CMK (cell line): ENCODE measurements at regions not wholly inside any gene's neighbourhood (a gene's known extent, or its start where the extent isn't known, plus 50 kb on each side); places are given as distances from the start of the nearest gene placed in this dataset.

Experiments used
- DNase-seq: peaks from one replicate; pipeline ENCODE4 v3.0.0-alpha.2; 2010; ENCODE audit warnings: low read depth

DNA sequence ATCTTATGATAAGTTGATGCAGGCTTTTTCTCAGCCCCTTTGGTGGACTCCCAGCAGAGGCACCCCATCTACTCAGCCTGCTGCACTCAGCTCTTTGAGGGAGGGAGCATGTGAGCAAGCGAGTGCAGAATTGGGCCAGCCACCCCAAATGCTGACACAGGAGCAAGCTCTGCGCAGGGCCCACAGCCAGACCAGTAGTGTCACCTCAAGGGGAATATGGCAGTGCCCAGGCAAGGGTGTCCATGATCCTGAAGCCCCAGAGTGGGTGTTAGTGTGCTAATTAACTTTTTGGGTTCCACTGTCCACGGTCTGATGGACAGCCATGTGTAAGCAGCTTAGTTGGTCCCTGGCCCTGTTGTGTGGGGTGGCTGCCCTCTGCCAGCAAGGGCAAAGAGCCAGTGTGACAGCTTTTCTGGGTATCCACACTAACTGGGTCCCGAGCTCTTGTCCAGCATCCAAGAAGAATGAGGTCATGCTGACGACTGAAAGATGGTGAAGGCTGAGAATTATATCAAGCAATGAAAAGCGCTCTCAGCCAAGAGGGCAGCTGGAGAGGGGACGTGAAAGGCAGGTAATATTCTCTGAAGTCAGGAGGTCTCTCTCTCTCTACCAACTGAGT, 898.3 kb upstream of the PCDH9 start:
- DNase-seq = no peak

GRCh38 chr13:68125087-68125480, 894.9 kb upstream of the PCDH9 start:
- DNase-seq = no peak

DNA sequence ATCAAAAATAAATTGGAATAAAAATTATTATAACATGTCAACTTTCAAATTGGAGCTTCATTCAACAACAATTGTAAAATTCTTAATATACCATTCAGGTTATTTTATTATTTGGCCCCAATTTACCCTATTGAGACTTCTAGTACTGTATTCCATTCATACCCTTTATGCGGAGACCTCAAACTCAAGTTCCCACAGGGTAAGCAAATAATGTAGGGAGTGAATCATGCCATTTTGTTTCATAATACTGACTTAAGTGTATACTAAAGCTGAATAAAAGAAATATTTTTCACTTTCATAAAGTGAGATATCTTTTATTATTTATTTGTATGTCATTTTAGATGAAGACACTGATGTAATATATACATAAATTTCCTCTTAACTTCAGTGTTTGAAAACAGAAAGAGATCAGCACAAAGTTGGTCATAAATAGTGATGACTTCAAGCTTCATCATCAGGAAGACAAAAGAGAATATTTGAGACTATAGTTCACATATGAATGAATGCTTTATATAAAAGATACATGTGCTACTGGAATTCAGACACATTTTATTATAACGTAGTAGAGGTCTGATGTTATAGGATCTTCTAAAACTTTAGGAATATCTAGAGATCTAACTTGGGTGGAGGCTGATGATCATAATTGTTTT, 894.4 kb upstream of the PCDH9 start:
- no peak for DNase-seq

GRCh38 chr13:68110178-68110768, 880.1 kb upstream of the PCDH9 start:
- DNase-seq = no peak

- no peak for DNase-seq
Observed at GRCh38 chr13:68107667-68108066, 877.5 kb upstream of the PCDH9 start.

- DNase-seq = no peak
Observed at GRCh38 chr13:68099631-68100030, 869.5 kb upstream of the PCDH9 start.

DNA sequence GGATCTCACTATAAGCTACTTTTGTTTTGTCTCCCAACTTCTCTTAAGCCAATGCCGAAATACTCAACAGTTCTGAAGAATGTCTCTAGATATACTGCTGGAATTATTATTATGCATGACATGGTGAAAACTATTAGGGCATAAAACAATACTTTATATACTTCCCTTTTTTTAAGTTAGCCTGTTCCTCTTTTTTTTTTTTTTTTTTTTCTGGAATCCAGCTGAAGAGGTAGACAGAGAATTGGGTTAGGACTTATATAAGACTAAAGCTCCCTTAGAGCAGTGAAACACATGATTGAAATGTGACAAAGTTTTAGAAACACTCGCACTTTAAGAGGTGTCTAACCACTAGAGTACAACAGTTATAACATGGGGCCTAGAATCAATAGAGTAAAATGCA, 850.9 kb upstream of the PCDH9 start:
- no peak for DNase-seq

DNA sequence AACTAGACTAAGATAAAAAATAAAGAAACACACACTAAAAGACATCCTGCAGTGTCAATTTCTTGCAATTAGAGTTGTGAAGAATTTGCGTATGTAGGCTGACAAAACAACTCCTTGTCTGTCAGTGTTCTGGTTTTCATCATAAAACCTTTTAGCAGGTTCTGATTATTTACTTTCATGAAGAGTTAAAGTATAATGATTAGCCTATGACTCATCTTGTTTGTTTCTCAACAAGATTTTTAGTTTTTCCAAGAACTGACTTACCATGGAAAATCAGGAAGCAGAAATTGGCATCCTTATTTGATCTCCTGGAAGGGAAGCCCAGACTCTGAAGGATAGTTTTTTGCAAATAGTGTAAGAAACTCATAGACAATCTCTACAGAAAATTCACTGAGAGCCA, 848.7 kb upstream of the PCDH9 start:
- DNase-seq = no peak

DNA sequence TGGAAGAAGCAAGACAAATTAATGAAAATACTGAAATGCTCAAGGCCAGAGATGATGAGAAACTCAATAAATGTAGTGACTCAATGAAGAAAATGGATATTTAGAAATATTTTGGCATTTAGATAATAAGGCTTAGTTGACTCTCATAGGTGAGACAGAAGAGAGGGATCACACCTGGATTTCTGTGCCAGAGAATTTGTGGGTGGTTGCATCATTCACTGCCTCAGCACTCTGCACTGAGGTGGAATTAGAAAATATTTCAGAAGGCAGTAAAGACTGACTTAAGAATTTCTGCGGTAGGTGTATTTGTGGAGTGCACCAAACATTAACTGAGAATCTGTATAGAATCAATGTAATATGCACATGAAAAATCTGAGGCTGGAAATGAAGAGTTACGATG, 848.3 kb upstream of the PCDH9 start:
- no peak for DNase-seq

DNA sequence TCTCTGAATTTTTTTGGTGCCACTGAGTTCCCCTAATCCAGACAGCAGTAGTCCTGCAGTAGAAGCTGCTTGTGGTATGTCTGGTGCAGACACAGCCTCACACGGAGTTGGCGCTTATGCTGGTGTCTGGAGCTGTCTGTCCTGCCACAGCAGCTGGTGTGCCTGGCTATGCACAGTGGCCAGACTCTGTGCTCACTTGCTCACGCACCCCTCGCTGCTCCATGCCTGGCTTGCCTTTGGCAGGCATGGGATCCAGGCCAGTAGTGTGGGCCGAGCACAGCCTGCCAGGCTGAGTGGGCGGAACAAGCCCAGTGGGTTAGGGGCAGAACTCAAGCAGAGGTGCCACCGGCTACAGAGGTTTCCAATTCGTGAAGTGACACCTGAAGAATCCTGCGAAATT, 845.9 kb upstream of the PCDH9 start:
- no peak for DNase-seq

GRCh38 chr13:68066879-68067513, 836.9 kb upstream of the PCDH9 start:
- DNase-seq = no peak

- peak; percentile 12 for DNase-seq
Observed at GRCh38 chr13:68064001-68064770, 834.0 kb upstream of the PCDH9 start.

GRCh38 chr13:68063181-68063580, 833.0 kb upstream of the PCDH9 start:
- no peak for DNase-seq

- no peak for DNase-seq
Observed at GRCh38 chr13:68057836-68058235, 827.7 kb upstream of the PCDH9 start.

- no peak for DNase-seq
Observed at GRCh38 chr13:68056816-68057710, 826.9 kb upstream of the PCDH9 start.

DNA sequence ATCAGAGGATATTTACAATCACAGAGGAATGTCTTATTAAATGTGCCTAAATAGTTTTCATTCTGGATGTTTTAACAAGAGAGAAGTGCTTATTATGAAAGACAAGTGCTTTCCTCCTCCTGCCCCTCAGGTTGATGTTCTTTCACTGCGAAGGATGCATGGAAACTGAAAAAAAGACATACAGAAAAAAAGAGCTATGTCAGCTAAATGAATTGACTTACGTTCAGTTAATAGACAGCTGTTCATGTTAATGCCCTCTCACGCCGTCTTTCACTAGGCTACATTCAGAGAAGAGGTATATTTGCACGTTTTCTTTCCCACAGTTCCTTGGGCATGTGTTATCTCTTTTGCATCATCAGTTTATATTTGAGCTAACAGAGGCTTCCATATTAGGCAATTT, 821.8 kb upstream of the PCDH9 start:
- no peak for DNase-seq

GRCh38 chr13:68050761-68051160, 820.6 kb upstream of the PCDH9 start:
- no peak for DNase-seq

GRCh38 chr13:68048802-68049359, 818.7 kb upstream of the PCDH9 start:
- no peak for DNase-seq

DNA sequence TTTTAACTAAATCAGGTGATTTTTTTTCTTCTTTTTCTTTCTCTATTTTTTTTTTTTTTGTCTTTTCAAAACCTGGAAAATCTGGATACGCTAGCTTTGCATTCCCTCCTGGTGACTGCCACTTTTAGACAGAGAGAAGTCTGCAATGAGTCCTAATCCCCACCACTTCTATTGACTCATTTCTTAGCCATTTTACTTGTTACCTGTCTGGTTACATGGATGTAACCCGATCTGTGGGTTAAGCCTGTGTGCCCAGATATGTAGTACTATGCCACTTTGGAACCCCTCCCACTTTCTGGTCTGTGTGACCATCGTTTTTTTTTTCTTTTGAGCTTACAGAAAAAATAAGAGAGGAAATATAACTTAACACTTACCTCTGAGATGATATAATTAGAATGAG, 817.8 kb upstream of the PCDH9 start:
- no peak for DNase-seq

GRCh38 chr13:68046903-68047302, 816.8 kb upstream of the PCDH9 start:
- no peak for DNase-seq

GRCh38 chr13:68030152-68030809, 800.1 kb upstream of the PCDH9 start:
- no peak for DNase-seq
